Loucy (cell line): ENCODE measurements at regions not wholly inside any gene's neighbourhood (a gene's known extent, or its start where the extent isn't known, plus 50 kb on each side); places are given as distances from the start of the nearest gene placed in this dataset.

Experiments used
- CTCF ChIP-seq: fragments of 200-600 bp; sonication (generic); conservative IDR thresholded peaks from 2 replicates; pipeline ENCODE4 v1.5.1; 2014; ENCODE audit warnings: mild to moderate bottlenecking, antibody characterized with exemption, low read length
- EZH2phosphoT487 ChIP-seq: fragments of 200-600 bp; IDR thresholded peaks from 2 replicates; pipeline ENCODE4 v1.6.1; 2018; ENCODE audit warnings: antibody characterized with exemption, mild to moderate bottlenecking, moderate library complexity, borderline replicate concordance

GRCh38 chr4:129410115-129410514 is 314.2 kb downstream of the C4orf33 start:
- no peak for TF ChIP-seq CTCF
- no peak for TF ChIP-seq EZH2phosphoT487
